HCT116 (cell line): ENCODE measurements at regions not wholly inside any gene's neighbourhood (a gene's known extent, or its start where the extent isn't known, plus 50 kb on each side); places are given as distances from the start of the nearest gene placed in this dataset.

Experiments used
- ATAC-seq: fragments of 200-7000 bp; cut with Tn5 transposase; 2 replicates; pipeline ENCODE4 v1.9.1; 2020; ENCODE audit warnings: mild to moderate bottlenecking, moderate library complexity
- BruUV-seq: library from RNA; stranded (reverse); fragments of 400-500 nt; replicated peaks from 2 replicates; lab custom pipeline; 2021; lab: Mats Ljungman, UMichigan
- CTCF ChIA-PET: fragments of 300-600 bp; sonication (Branson Sonifier 250); formaldehyde crosslinking; loops from one replicate; lab custom pipeline; 2021; ENCODE audit warnings: antibody characterized with exemption; lab: Charles Lee
- POLR2A ChIA-PET: fragments of 300-600, 350-600 bp; sonication (Branson Sonifier 250); formaldehyde crosslinking; loops from one replicate; lab custom pipeline; 2021; ENCODE audit warnings: antibody characterized with exemption; lab: Charles Lee
- RAD21 ChIA-PET, 2 experiments: fragments of 300-600 bp; sonication (Branson Sonifier 250); formaldehyde crosslinking; loops; one replicate each; lab custom pipeline; 2023; ENCODE audit warnings: low total read pairs in 2 of 2; ENCODE audit not compliant: uncharacterized antibody in 2 of 2, unreplicated experiment in 2 of 2, low non-redundant PET in 1 of 2; lab: Charles Lee
- DNase-seq: peaks from one replicate; pipeline ENCODE4 v3.0.0-alpha.2; 2010; ENCODE audit warnings: low read depth, low spot score
- H2AFZ ChIP-seq: fragments of 200-600 bp; shearing (Covaris generic), sonication (generic); 2 replicates; pipeline ENCODE4 v1.6.1; 2017; ENCODE audit warnings: low read depth, mixed run types, mixed read lengths, antibody characterized with exemption, low read length; ENCODE audit not compliant: poor library complexity, severe bottlenecking
- H3K27ac ChIP-seq: 2 replicates; pipeline ENCODE4 v1.5.1; 2012; ENCODE audit warnings: low read depth, low read length
- H3K27me3 ChIP-seq: fragments of 200-600 bp; sonication (generic); 2 replicates; pipeline ENCODE4 v1.6.1; 2016; ENCODE audit warnings: mixed run types, low read length, mixed read lengths; ENCODE audit not compliant: insufficient read depth
- H3K36me3 ChIP-seq, 2 experiments: fragments of 200-500 bp in 1 of 2; fragments of 200-600 bp in 1 of 2; sonication (Bioruptor generic) in 1 of 2; sonication (generic) in 1 of 2; 2 replicates each; pipeline versions ENCODE4 v1.5.1 to v1.6.1; 2014 to 2016; ENCODE audit warnings: low read length in 2 of 2, inconsistent platforms in 1 of 2, mixed read lengths in 1 of 2, mixed run types in 1 of 2; ENCODE audit not compliant: insufficient read depth in 2 of 2, control insufficient read depth in 1 of 2
- H3K4me1 ChIP-seq, 2 experiments: fragments of 200-600 bp in 1 of 2; sonication (generic) in 1 of 2; 2 replicates each; pipeline versions ENCODE4 v1.5.1 to v1.6.1; 2012 to 2017; ENCODE audit warnings: low read length in 2 of 2, inconsistent platforms in 1 of 2, mild to moderate bottlenecking in 1 of 2, mixed read lengths in 1 of 2, mixed run types in 1 of 2, moderate library complexity in 1 of 2; ENCODE audit not compliant: insufficient read depth in 2 of 2, control insufficient read depth in 1 of 2
- H3K4me2 ChIP-seq: fragments of 200-600 bp; sonication (generic); 2 replicates; pipeline ENCODE4 v1.6.1; 2017; ENCODE audit warnings: mixed run types, low read length, mixed read lengths
- H3K4me3 ChIP-seq, 2 experiments: fragments of 200-600 bp in 1 of 2; sonication (generic) in 1 of 2; replicated peaks in 1 of 2; 2 replicates each; pipeline ENCODE4 v1.5.1; 2011 to 2016; ENCODE audit warnings: low read length in 2 of 2, control low read depth in 1 of 2, low read depth in 1 of 2, mild to moderate bottlenecking in 1 of 2, mixed read lengths in 1 of 2, mixed run types in 1 of 2
- H3K79me2 ChIP-seq: fragments of 200-600 bp; sonication (generic); 2 replicates; pipeline ENCODE4 v1.6.1; 2017; ENCODE audit warnings: mild to moderate bottlenecking, mixed run types, low read length, moderate library complexity, mixed read lengths; ENCODE audit not compliant: insufficient read depth
- H3K9ac ChIP-seq: fragments of 200-600 bp; sonication (generic); 2 replicates; pipeline ENCODE4 v1.6.1; 2016; ENCODE audit warnings: low read length, mixed read lengths
- H3K9me2 ChIP-seq: fragments of 200-600 bp; sonication (generic), shearing (Covaris generic); 2 replicates; pipeline ENCODE4 v1.6.1; 2017; ENCODE audit warnings: mixed run types, mild to moderate bottlenecking, moderate library complexity; ENCODE audit not compliant: insufficient read depth
- H3K9me3 ChIP-seq, 2 experiments: fragments of 200-500 bp in 1 of 2; fragments of 200-600 bp in 1 of 2; sonication (Bioruptor generic) in 1 of 2; sonication (generic) in 1 of 2; 2 replicates each; pipeline ENCODE4 v1.6.1; 2014 to 2017; ENCODE audit warnings: low read length in 2 of 2, mixed read lengths in 2 of 2, inconsistent platforms in 1 of 2, low read depth in 1 of 2, mild to moderate bottlenecking in 1 of 2, mixed run types in 1 of 2, moderate library complexity in 1 of 2; ENCODE audit not compliant: control insufficient read depth in 1 of 2, insufficient read depth in 1 of 2
- H4K20me1 ChIP-seq: fragments of 200-600 bp; sonication (generic), shearing (Covaris generic); 2 replicates; pipeline ENCODE4 v1.6.1; 2017; ENCODE audit warnings: mixed run types, mild to moderate bottlenecking, moderate library complexity; ENCODE audit not compliant: insufficient read depth
- CBX3 ChIP-seq: IDR thresholded peaks from 2 replicates; pipeline ENCODE4 v1.6.1; 2012; ENCODE audit warnings: low read depth
- CEBPB ChIP-seq: IDR thresholded peaks from 2 replicates; pipeline ENCODE4 v1.6.1; 2012; ENCODE audit warnings: low read depth
- ELF1 ChIP-seq: IDR thresholded peaks from 2 replicates; pipeline ENCODE4 v1.6.1; 2012; ENCODE audit warnings: low read depth, borderline replicate concordance
- EZH2 ChIP-seq: fragments of 200-600 bp; sonication (generic); IDR thresholded peaks from 2 replicates; pipeline ENCODE4 v1.6.1; 2017; ENCODE audit warnings: antibody characterized with exemption, mixed run types
- FOSL1 ChIP-seq: IDR thresholded peaks from 2 replicates; pipeline ENCODE4 v1.6.1; 2012; ENCODE audit warnings: low read depth
- JUND ChIP-seq: IDR thresholded peaks from 2 replicates; pipeline ENCODE4 v1.6.1; 2012
- POLR2AphosphoS5 ChIP-seq: IDR thresholded peaks from 2 replicates; pipeline ENCODE4 v1.6.1; 2011; ENCODE audit warnings: mild to moderate bottlenecking, low read depth, low read length, moderate library complexity
- REST ChIP-seq: IDR thresholded peaks from 2 replicates; pipeline ENCODE4 v1.6.1; 2012; ENCODE audit warnings: low read depth
- SP1 ChIP-seq: IDR thresholded peaks from 2 replicates; pipeline ENCODE4 v1.6.1; 2012; ENCODE audit warnings: low read depth
- SRF ChIP-seq: IDR thresholded peaks from 2 replicates; pipeline ENCODE4 v1.6.1; 2012; ENCODE audit warnings: low read depth
- YY1 ChIP-seq: IDR thresholded peaks from 2 replicates; pipeline ENCODE4 v1.6.1; 2011; ENCODE audit warnings: low read length, low read depth, moderate library complexity, mild to moderate bottlenecking; ENCODE audit not compliant: insufficient replicate concordance; ENCODE audit errors: extremely low read depth
- ZBTB33 ChIP-seq: IDR thresholded peaks from 2 replicates; pipeline ENCODE4 v1.6.1; 2011; ENCODE audit warnings: mild to moderate bottlenecking, low read length, moderate library complexity; ENCODE audit not compliant: insufficient replicate concordance; ENCODE audit errors: extremely low read depth
- intact Hi-C: fragments of 100-400 bp; cut with micrococcal nuclease; formaldehyde crosslinking; loops from 2 replicates; pipeline ENCODE4 v1.10.0; 2022
- TF ChIP-seq, protein P1 (sequence below): IDR thresholded peaks from 2 replicates; pipeline ENCODE4 v1.6.1; 2012

DNA sequence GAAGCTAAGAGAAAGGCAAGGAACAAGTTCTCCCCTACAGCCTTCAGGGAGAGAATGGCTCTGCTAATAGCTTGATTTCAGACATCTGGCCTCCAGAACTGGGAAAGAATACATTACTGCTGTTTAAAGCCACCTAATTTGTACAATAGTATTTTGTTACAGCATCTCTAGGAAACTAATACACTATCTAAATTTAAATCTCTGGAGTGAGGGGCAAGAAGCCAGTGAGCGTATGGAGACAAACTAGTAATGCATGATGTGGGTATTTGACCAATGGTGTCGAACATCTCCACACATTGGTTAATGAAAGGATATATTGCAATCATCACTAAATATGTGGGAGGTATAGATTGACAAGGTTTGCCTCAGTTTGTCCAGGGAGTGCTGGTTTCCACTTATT, 451.5 kb downstream of the EPM2A start:
- Histone ChIP-seq H4K20me1 (no peaks in the 10 kb centered on the region), H3K27me3 (no peaks in the 10 kb centered on the region), H3K79me2 (no peaks in the 10 kb centered on the region), H3K4me1 (peaks cover 0 to 6% of the 10 kb centered on the region in 2 experiments; a peak in 1 of 4 replicates), H3K9me2 (no peaks in the 10 kb centered on the region; the same call in 1 of the 2 replicates), H3K9me3 (no peaks in the 10 kb centered on the region), H3K4me3 (no peak overlapping the region), H3K27ac (no peak overlapping the region), H3K36me3 (no peaks in the 10 kb centered on the region), H2AFZ (no peak overlapping the region), H3K4me2 (no peak overlapping the region), H3K9ac (no peak overlapping the region)
- ChIA-PET CTCF (no interaction called here), RAD21 (no interaction called here), POLR2A (no interaction called here)
- no TSS peak for BruUV-seq
- ATAC-seq: no peak
- DNase-seq: no peak
- TF ChIP-seq JUND: no peak
- no peak for TF ChIP-seq FOSL1
- no peak for TF ChIP-seq SP1
- no peak for TF ChIP-seq CBX3
- no peak for TF ChIP-seq SRF
- no peak for TF ChIP-seq CEBPB
- no peak for TF ChIP-seq ZBTB33
- no peak for TF ChIP-seq YY1
- TF ChIP-seq REST: no peak
- TF ChIP-seq, protein P1, sequence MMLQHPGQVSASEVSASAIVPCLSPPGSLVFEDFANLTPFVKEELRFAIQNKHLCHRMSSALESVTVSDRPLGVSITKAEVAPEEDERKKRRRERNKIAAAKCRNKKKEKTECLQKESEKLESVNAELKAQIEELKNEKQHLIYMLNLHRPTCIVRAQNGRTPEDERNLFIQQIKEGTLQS: no peak
- TF ChIP-seq ELF1: no peak
- no peak for TF ChIP-seq POLR2AphosphoS5
- no peak for TF ChIP-seq EZH2
- intact Hi-C loops: no loop called here
